HCT116 (cell line): ENCODE measurements at regions not wholly inside any gene's neighbourhood (a gene's known extent, or its start where the extent isn't known, plus 50 kb on each side); places are given as distances from the start of the nearest gene placed in this dataset.

Experiments used
- CTCF ChIP-seq, 3 experiments: fragments of 200-600 bp in 1 of 3; sonication (generic) in 1 of 3; IDR thresholded peaks in 2 of 3; conservative IDR thresholded peaks in 1 of 3; 2 replicates each; pipeline ENCODE4 v1.5.1; 2012 to 2017; ENCODE audit warnings: low read depth in 2 of 3, low read length in 2 of 3, antibody characterized with exemption in 1 of 3, borderline replicate concordance in 1 of 3, control low read depth in 1 of 3, mild to moderate bottlenecking in 1 of 3, mixed read lengths in 1 of 3, mixed run types in 1 of 3, moderate library complexity in 1 of 3; ENCODE audit not compliant: insufficient read depth in 1 of 3
- EZH2 ChIP-seq: fragments of 200-600 bp; sonication (generic); IDR thresholded peaks from 2 replicates; pipeline ENCODE4 v1.6.1; 2017; ENCODE audit warnings: antibody characterized with exemption, mixed run types
- MAX ChIP-seq: IDR thresholded peaks from 2 replicates; pipeline ENCODE4 v1.6.1; 2012
- POLR2A ChIP-seq: IDR thresholded peaks from 2 replicates; pipeline ENCODE4 v1.7.0; 2011; ENCODE audit warnings: borderline replicate concordance; ENCODE audit not compliant: insufficient read depth, insufficient read length; ENCODE audit errors: extremely low read depth
- POLR2AphosphoS5 ChIP-seq: IDR thresholded peaks from 2 replicates; pipeline ENCODE4 v1.6.1; 2011; ENCODE audit warnings: mild to moderate bottlenecking, low read depth, low read length, moderate library complexity
- SP1 ChIP-seq: IDR thresholded peaks from 2 replicates; pipeline ENCODE4 v1.6.1; 2012; ENCODE audit warnings: low read depth

GRCh38 chr3:188943591-188943990, 228.2 kb upstream of the TPRG1 start:
- no peak for TF ChIP-seq CTCF (IDR thresholded peaks at IDR 0.05 in 2 of 3, conservative IDR thresholded peaks at IDR 0.05 in 1 of 3; ENCODE audit: borderline replicate concordance in 1 of 3, insufficient read depth in 1 of 3, low read depth in 2 of 3, low read length in 2 of 3)
- no peak for TF ChIP-seq POLR2A
- TF ChIP-seq MAX = no peak
- TF ChIP-seq POLR2AphosphoS5 = no peak
- no peak for TF ChIP-seq SP1
- no peak for TF ChIP-seq EZH2
